Natural killer cell (primary cell): ENCODE measurements at regions not wholly inside any gene's neighbourhood (a gene's known extent, or its start where the extent isn't known, plus 50 kb on each side); places are given as distances from the start of the nearest gene placed in this dataset.

Experiments used
- ATAC-seq, 3 donors: fragments of 150-1000 bp in 2 of 3; fragments of 200-7000 bp in 1 of 3; cut with Tn5 transposase; 1 replicate in 1 of 3; 2 replicates in 2 of 3; pipeline ENCODE4 v1.10.0; 2021; ENCODE audit warnings: mild to moderate bottlenecking in 2 of 3, moderate library complexity in 2 of 3
- DNase-seq, 2 donors: peaks; one replicate each; pipeline versions ENCODE4 v3.0.0 to v3.0.0-alpha.2; 2013 to 2021; ENCODE audit warnings: mixed read lengths in 1 of 2
- H3K27ac ChIP-seq: one replicate; pipeline ENCODE4 v1.5.1; 2013; ENCODE audit warnings: mild to moderate bottlenecking, low read length
- H3K27me3 ChIP-seq: one replicate; pipeline ENCODE4 v1.6.1; 2013; ENCODE audit warnings: low read length; ENCODE audit not compliant: control insufficient read depth, insufficient read depth
- H3K36me3 ChIP-seq: one replicate; pipeline ENCODE4 v1.6.1; 2013; ENCODE audit warnings: low read length; ENCODE audit not compliant: control insufficient read depth, insufficient read depth
- H3K4me1 ChIP-seq: one replicate; pipeline ENCODE4 v1.6.1; 2013; ENCODE audit warnings: low read length; ENCODE audit not compliant: control insufficient read depth, insufficient read depth
- H3K4me3 ChIP-seq: one replicate; pipeline ENCODE4 v1.5.1; 2013; ENCODE audit warnings: low read length
- H3K9me3 ChIP-seq: one replicate; pipeline ENCODE4 v1.6.1; 2013; ENCODE audit warnings: low read length; ENCODE audit not compliant: control insufficient read depth, insufficient read depth
- H3K27ac Mint-ChIP-seq, 2 donors: one replicate each; pipeline ENCODE4 v1.8.0; 2022; ENCODE audit warnings: mild to moderate bottlenecking in 2 of 2, mixed read lengths in 2 of 2, moderate library complexity in 1 of 2
- H3K27me3 Mint-ChIP-seq, 2 donors: one replicate each; pipeline ENCODE4 v1.8.0; 2022; ENCODE audit warnings: low read depth in 2 of 2, mixed read lengths in 2 of 2
- H3K36me3 Mint-ChIP-seq: one replicate; pipeline ENCODE4 v1.8.0; 2022; ENCODE audit warnings: mixed read lengths
- H3K4me1 Mint-ChIP-seq, 2 donors: one replicate each; pipeline ENCODE4 v1.8.0; 2022; ENCODE audit warnings: mixed read lengths in 2 of 2
- H3K4me3 Mint-ChIP-seq: one replicate; pipeline ENCODE4 v1.8.0; 2022; ENCODE audit warnings: mild to moderate bottlenecking, moderate library complexity, mixed read lengths
- H3K9me3 Mint-ChIP-seq, 2 donors: one replicate each; pipeline ENCODE4 v1.8.0; 2022; ENCODE audit warnings: mixed read lengths in 2 of 2
- WGBS: methylation state at CpG from one replicate; pipeline ENCODE4 v1.1.7; 2013; ENCODE audit warnings: missing lambda C conversion rate; ENCODE audit not compliant: insufficient coverage; 5-methylcytosine and 5-hydroxymethylcytosine counted together
- intact Hi-C: fragments of 100-400 bp; cut with micrococcal nuclease; formaldehyde crosslinking; loops from one replicate; pipeline ENCODE4 v1.14.2; 2022
- TF ChIP-seq, protein P1 (sequence below): fragments of 200-600 bp; IDR thresholded peaks from one replicate; pipeline ENCODE4 v1.8.0; 2022; ENCODE audit warnings: antibody characterized with exemption

DNA sequence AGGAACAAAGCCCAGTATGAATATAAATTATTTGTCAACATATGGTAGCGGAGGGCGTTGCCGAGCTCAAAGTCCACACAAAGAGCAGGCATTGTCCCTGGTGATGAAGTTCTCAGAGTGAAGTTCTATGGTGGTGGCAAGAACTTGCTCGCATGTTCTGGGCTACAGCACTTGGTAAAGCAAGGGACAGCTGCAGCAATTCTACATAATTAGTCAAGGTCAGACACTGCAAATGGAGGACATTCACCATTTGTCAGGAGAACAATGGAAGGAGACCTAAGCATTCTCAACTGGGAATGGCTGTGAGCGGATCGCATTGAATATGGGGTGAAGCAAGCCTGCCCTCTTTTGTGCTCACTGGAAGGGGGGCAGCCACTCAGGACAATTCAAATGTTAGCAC lies 503.8 kb upstream of the ADAMTS16 start:
- H3K36me3 Mint-ChIP-seq: no peaks in the 10 kb centered on the region
- DNase-seq: no peak
- H3K27ac Mint-ChIP-seq: no peak overlapping the region
- peaks cover 0 to 2% of the 10 kb centered on the region in 2 donors for H3K9me3 Mint-ChIP-seq
- Histone ChIP-seq H3K4me3 (no peak overlapping the region), H3K9me3 (peaks cover 7% of the 10 kb centered on the region), H3K27ac (no peak overlapping the region), H3K36me3 (no peaks in the 10 kb centered on the region), H3K27me3 (no peaks in the 10 kb centered on the region), H3K4me1 (no peaks in the 10 kb centered on the region)
- TF ChIP-seq, protein P1, sequence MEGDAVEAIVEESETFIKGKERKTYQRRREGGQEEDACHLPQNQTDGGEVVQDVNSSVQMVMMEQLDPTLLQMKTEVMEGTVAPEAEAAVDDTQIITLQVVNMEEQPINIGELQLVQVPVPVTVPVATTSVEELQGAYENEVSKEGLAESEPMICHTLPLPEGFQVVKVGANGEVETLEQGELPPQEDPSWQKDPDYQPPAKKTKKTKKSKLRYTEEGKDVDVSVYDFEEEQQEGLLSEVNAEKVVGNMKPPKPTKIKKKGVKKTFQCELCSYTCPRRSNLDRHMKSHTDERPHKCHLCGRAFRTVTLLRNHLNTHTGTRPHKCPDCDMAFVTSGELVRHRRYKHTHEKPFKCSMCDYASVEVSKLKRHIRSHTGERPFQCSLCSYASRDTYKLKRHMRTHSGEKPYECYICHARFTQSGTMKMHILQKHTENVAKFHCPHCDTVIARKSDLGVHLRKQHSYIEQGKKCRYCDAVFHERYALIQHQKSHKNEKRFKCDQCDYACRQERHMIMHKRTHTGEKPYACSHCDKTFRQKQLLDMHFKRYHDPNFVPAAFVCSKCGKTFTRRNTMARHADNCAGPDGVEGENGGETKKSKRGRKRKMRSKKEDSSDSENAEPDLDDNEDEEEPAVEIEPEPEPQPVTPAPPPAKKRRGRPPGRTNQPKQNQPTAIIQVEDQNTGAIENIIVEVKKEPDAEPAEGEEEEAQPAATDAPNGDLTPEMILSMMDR: no peak
- H3K4me1 Mint-ChIP-seq: no peaks in the 10 kb centered on the region
- WGBS: 92% methylated on average over 6 of the region's 6 CpGs
- no peaks in the 10 kb centered on the region for H3K27me3 Mint-ChIP-seq
- intact Hi-C loops: no loop called here
- no peak overlapping the region for H3K4me3 Mint-ChIP-seq
- no peak for ATAC-seq

DNA sequence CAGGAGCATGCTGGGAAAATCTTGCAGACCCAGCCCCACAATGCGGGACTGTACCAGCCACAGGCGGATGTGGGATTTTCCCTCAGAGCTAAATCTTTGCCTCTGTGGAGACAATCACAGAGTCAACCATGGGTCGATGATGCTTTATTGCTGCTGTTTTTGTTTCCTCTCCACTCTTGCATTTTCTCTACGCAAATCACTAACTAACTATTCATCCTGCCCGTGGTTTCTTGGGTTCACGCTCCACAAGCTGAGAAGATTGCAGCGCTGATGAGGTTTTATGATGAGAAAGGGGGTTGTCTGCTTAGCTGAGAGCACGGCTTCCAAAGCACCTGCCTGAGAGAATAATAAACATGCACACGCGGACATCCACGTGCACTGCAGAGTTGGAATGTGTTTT lies 500.2 kb upstream of the ADAMTS16 start:
- ATAC-seq (no peak), DNase-seq (no peak)
- Histone ChIP-seq H3K27me3 (no peaks in the 10 kb centered on the region), H3K27ac (no peak overlapping the region), H3K4me3 (no peak overlapping the region), H3K9me3 (peaks cover 9% of the 10 kb centered on the region), H3K36me3 (no peaks in the 10 kb centered on the region), H3K4me1 (no peaks in the 10 kb centered on the region)
- 80% methylated on average over 11 of the region's 11 CpGs for WGBS
- Mint-ChIP-seq H3K9me3 (no peaks in the 10 kb centered on the region), H3K36me3 (no peaks in the 10 kb centered on the region), H3K4me1 (no peaks in the 10 kb centered on the region), H3K27me3 (no peaks in the 10 kb centered on the region), H3K4me3 (no peak overlapping the region), H3K27ac (no peak overlapping the region)
- TF ChIP-seq, protein P1: no peak
- intact Hi-C loops: no loop called here

DNA sequence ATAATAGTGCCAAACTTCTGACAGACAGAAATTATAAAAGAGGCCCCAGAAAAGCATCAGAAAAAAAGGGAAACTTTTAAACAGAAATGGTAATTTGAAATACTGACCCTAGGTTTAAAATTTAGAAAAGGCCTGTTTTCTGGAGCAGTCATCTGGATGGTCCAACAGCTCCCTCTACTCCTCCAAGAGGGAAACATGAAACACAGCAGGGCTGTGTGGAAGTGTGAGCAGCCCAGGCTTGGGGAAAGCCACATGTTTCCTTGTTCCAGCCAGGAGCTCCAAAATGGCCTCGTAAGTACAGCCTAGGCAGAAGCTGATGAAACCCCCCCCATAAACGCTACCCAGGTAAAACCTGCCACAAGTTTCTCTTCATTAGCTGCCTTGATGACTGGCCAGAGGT lies 499.3 kb upstream of the ADAMTS16 start:
- Mint-ChIP-seq H3K9me3 (peaks cover 4 to 7% of the 10 kb centered on the region in 2 donors), H3K4me1 (no peaks in the 10 kb centered on the region), H3K36me3 (no peaks in the 10 kb centered on the region), H3K4me3 (no peak overlapping the region), H3K27me3 (no peaks in the 10 kb centered on the region), H3K27ac (no peak overlapping the region)
- 86% methylated on average over 1 of the region's 2 CpGs for WGBS
- H3K27me3 ChIP-seq: no peaks in the 10 kb centered on the region
- DNase-seq: no peak
- TF ChIP-seq, protein P1: no peak
- intact Hi-C loops: no loop called here
- no peaks in the 10 kb centered on the region for H3K36me3 ChIP-seq
- no peak for ATAC-seq
- H3K9me3 ChIP-seq: peaks cover 12% of the 10 kb centered on the region
- no peak overlapping the region for H3K4me3 ChIP-seq
- no peaks in the 10 kb centered on the region for H3K4me1 ChIP-seq
- H3K27ac ChIP-seq: no peak overlapping the region

DNA sequence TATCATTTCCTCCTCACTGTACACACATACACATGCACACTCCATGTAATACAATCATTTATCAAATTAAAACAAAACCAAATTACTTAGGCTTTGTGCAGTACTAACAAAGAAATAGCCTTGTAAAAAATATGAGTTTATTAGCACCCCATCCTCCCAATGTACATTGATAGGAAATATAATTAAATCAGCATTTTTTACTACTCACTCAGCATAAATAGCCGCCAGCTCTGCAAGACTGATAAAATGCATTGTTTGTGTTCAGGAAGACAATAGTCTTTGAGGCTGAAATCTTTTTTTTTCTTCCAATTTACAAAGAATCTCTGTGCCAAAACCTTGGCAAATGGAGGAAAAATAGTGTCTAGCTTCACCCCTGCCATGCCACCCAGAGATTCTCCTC lies 497.6 kb upstream of the ADAMTS16 start:
- Histone ChIP-seq H3K27me3 (no peaks in the 10 kb centered on the region), H3K4me1 (no peaks in the 10 kb centered on the region), H3K27ac (no peak overlapping the region), H3K9me3 (peaks cover 12% of the 10 kb centered on the region), H3K36me3 (no peaks in the 10 kb centered on the region), H3K4me3 (no peak overlapping the region)
- Mint-ChIP-seq H3K9me3 (peaks cover 7% of the 10 kb centered on the region in 2 donors), H3K4me3 (no peak overlapping the region), H3K4me1 (no peaks in the 10 kb centered on the region), H3K27ac (no peak overlapping the region), H3K36me3 (no peaks in the 10 kb centered on the region), H3K27me3 (no peaks in the 10 kb centered on the region)
- 83% methylated on average over 1 of the region's 1 CpG for WGBS
- TF ChIP-seq, protein P1: no peak
- intact Hi-C loops: no loop called here
- DNase-seq: no peak
- no peak for ATAC-seq
